GM04504 (cell line): ENCODE measurements at regions not wholly inside any gene's neighbourhood (a gene's known extent, or its start where the extent isn't known, plus 50 kb on each side); places are given as distances from the start of the nearest gene placed in this dataset.
"Not testable (repeated sequence)": the region's sequence is repeated elsewhere in the genome, so short reads cannot be mapped to it uniquely, and the experiment has no call there.

Source experiments
- DNase-seq: peaks from one replicate; pipeline ENCODE4 v3.0.0-alpha.2; 2012; ENCODE audit warnings: low read depth

DNA sequence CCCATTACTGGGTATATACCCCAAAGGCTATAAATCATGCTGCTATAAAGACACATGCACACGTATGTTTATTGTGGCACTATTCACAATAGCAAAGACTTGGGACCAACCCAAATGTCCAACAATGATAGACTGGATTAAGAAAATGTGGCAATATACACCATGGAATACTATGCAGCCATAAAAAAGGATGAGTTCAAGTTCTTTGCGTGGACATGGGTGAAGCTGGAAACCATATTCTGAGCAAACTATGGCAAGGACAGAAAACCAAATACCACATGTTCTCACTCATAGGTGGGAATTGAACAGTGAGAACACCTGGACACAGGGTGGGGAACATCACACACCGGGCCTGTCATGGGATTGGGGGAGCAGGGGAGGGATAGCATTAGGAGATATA is 54.4 kb upstream of the MUCL1 start:
- DNase-seq = not testable (repeated sequence)

DNA sequence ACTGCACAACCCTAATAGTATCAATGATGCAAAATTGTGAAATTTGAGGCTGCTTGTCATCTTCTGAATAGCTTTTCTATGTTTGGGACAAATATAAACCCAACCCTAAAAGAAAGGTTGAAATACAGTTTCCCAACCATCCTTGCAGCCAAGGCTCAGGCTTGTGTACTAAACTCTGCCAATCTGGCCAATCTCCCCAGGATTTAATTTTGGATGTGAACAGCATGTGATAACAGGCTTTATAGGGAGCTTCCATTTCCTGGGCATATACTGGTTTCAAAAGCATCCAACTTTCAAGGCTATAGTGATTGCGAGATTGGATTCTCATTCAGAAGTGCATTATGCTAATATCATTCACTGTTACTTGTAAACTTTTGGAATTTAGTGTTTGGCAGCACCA is 55.7 kb upstream of the MUCL1 start:
- no peak for DNase-seq

DNA sequence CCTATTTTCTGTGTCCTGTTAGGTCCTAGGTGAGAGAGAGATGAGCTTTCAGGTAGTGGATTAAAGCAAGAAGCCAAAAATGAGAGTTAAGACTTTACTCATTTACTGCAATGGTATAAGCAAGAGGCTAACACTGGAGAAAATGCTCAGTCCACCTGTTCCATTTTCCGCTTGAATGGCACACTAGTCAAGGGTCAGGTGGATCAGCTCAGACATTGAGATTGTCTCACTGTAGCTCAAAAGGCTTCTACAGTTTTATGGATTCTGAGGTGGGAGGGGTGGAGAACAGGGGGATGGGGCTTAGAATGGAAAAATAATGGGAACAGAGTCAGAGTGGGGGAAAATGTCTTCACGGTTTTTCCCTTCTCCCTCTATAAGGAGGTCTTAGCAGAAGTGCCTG is 57.3 kb upstream of the MUCL1 start:
- DNase-seq = no peak

DNA sequence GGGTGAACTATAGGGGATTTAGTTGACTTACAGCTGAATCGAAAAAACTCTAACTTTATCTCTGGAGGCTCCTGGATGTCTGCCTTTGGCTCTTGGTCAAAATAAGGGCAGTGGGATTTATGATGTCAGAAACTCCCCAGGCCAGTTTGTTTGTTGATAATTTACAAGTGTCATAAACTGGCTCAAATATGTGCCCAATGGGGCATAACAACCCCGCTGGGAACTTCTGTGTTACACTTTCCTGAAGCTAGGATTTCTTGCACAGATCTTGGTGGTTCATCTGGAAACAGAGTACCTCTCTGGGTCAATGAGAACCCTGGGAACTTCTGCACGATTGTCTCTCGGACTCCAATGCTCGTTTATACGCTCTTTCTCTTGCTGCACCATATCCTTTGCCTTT is 58.7 kb upstream of the MUCL1 start:
- no peak for DNase-seq

DNA sequence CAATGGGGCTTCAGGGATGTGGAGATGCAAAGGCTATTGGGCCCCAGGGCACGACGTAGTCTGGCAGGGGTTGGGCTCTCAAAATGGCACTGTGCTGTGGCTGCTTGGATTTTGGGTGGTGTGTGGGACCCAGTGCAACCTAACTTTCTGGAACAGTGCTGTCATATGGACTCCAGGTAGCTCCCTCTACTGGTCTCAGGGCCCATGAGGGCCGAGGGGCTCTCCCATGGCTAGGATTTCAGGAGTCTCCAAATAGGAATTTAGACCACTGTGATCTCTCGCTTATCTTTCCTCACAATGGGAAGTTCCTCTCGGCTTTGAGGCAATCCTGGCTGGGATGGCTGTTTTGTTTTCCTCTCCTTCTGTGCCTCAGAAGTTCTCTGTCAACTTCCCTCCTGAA is 68.2 kb upstream of the MUCL1 start:
- no peak for DNase-seq

DNA sequence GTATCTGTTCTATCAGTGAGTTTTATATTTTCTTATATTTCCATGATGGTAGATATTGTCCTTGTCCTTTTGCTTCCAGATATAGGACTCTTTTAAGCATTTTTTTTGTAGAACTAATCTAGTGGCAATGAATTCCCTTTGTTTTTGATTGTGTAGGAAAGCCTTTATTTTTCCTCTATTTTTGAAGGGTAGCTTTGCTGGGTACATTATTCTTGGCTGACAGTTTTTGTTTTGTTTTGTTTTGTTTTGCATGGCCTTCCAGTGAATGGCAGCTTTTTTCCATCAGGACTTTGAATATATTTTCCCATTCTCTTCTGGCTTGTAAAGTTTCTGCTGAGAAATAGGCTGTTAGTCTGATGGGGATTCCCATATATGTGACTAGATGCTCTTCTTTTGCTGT is 70.2 kb upstream of the MUCL1 start:
- DNase-seq = no peak

DNA sequence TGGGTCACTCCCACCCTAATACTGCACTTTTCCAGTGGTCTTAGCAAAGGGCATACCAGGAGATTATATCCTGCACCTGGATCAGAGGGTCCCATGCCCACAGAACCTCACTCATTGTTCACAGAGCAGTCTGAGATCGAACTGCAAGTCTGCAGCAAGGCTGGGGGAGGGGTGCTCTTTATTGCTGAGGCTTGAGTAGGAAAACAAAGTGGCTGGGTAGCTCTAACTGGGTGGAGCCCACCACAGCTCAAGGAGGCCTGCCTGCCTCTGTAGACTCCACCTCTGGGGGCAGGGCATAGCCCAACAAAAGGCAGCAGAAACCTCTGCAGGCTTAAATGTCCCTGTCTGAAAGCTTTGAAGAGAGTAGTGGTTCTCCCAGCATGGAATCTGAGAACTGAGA is 77.3 kb upstream of the MUCL1 start:
- not testable (repeated sequence) for DNase-seq

DNA sequence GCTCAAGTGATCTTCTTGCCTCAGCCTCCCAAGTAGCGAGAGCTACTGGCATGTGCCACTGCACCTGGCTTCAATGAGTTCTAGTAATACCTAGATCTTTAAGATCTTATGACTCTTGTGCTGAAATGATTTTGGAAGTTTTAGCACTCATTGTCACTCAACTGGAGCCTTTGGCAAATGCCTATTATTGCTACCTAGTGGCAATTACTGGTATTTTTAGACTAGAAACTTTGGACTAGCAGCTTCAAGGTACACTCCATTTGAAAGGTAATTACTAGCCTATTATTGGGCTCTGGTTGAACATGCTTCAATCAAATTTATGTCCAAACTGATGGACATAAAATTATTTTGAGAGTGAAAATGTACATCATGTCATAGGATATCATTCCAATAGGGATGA is 80.7 kb upstream of the MUCL1 start:
- no peak for DNase-seq

DNA sequence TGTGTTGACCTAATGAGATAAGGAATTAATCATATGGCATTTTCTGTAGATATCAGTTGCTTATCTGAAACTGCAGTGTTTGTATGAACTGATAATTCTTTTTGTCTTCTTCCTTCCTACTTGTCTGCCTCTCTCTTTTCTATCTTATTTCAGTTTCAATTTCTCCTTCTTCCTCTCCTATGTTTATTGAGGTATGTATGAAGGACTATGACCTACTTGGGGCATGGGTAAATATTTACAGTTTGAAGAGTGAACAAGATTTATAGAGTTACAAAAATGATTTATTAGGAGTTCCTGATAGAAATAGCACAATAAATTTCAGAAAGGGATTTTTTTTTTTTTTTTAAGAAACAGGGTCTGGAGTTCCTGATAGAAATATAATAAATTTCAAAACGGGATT is 88.7 kb upstream of the MUCL1 start:
- DNase-seq = no peak

DNA sequence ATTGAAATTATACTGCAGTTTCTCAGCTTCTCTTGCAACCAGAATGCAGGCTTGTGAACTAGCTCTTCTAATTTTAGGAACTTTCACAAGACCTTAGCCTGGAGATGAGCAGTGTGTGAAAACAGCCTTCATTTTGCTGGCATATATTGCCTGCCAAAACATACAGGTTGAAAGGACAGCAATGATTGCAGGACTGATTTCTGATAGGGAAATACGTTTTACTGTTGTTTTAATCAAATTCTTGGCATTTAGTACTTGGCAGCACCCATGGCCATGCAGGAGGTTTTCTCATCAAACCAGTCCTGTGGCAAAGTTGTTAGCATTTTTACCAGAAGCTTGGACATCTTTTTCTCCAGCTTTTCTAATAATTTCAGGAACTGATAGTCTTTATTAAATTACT is 91.9 kb upstream of the MUCL1 start:
- no peak for DNase-seq

DNA sequence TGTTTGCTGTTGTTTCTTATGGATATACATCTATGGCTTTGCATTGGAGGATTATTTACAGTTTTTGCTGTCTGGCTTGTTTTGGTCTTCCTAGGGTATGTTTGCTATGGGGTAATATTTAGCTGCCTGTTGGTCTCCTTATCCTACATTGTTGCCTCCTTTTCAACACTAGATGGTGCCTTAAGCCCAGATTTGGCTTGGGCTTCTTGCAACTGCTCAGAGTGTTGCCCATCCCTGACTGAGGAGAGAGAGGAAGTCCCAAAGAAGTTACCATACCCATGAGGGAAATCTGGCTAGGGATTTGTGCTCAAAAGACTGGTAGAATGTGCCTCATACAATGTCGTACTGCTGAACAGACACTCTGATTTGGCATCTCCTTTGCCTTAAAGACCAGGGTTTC is 94.6 kb upstream of the MUCL1 start:
- DNase-seq = peak; percentile 3

DNA sequence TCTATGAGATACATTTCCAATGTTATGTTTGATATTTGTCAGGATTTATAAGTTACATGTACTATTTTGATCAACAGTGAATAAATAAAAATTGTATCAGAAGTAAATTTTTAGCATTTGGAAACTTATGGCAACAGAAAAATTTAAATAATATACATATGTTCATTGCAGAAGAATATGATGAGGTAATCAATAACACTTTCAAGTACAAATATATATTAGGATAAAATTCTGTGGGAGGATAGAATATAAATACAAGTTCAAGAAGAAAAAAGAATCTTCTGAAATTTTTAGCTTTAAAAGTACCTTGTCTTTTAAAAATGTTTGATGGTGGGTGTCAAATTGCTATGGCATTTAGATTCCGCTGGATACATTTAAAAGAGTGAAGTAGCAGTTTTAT is 102.8 kb upstream of the MUCL1 start:
- DNase-seq = no peak

DNA sequence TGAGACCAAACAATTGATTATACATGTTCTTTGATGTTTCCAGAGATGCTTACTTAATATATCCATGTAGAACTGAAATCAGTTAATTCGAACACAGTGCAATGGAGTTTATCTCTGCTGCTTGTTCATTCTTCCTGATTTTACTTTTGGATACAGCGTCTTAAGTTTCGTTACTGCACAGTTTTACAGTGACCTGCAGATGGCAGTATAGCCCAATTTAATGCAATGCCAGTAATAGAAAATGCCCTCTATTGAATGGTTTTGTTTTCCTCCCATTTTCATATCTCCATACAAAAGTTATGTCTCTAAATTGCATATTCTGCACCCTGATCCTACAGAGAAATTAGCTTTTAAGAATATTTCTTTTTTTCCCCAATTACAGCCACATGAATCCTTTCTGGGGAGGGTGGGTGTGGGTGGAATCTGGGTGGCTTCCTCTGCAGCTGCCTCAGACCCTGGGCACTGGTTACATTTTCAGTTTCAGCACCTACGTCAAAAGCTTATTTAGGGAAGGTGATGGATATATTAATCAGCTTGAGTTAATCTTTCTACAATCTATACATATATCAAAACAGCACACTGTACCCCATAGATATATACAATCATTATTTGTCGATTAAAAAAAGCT is 101.1 kb upstream of the DCD start:
- no peak for DNase-seq

DNA sequence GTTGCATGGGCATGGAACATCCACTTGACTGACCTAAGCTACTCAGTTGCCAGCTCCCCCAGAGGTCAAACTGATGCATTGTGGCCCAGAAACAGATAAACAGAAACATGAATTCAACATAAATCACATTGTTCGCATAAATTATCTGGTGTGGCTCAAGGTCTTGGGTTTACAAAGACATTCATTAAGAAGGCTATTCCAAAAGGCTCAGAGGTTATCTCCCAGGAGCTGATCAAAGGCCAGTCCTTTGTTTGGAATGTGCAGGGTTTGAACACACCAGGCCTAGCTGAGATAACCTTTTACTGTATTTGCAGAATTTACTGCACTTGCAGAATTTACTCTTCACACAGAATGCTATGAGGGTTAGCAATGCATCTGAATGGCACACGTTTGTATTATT is 96.4 kb upstream of the DCD start:
- no peak for DNase-seq

DNA sequence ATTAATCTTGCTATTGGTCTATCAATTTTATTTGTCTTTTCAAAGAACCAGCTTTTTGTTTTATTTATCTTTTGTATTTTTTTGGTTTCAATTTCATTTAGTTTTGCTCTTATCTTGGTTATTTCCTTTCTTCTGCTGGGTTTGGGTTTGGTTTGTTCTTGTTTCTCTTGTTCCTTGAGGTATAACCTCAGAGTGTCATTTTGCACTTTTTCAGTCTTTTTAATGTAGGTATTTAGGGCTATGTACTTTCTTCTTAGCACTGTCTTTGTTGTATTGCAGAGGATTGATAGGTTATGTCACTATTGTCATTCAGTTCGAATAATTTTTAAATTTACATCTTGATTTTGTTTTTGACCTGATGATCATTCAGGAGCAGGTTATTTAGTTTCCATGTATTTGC is 92.7 kb upstream of the DCD start:
- no peak for DNase-seq

DNA sequence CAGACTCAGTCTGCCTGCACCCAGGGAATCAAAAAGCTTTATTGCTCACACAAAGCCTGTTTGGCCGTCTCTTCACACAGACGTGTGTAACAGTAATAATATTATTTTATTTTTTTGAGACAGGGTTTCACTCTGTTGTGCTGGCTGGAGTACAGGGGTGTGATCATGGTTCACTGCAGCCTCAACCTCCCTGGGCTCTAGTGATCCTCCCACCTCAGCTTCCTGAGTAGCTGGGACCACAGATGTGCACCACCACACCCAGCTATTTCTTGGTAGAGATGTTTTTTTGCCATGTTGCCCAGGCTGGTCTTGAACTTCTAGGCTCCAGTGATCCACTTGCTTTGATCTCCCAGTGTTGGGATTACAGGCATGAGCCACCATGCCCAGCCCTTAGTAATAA is 88.4 kb upstream of the DCD start:
- no peak for DNase-seq

DNA sequence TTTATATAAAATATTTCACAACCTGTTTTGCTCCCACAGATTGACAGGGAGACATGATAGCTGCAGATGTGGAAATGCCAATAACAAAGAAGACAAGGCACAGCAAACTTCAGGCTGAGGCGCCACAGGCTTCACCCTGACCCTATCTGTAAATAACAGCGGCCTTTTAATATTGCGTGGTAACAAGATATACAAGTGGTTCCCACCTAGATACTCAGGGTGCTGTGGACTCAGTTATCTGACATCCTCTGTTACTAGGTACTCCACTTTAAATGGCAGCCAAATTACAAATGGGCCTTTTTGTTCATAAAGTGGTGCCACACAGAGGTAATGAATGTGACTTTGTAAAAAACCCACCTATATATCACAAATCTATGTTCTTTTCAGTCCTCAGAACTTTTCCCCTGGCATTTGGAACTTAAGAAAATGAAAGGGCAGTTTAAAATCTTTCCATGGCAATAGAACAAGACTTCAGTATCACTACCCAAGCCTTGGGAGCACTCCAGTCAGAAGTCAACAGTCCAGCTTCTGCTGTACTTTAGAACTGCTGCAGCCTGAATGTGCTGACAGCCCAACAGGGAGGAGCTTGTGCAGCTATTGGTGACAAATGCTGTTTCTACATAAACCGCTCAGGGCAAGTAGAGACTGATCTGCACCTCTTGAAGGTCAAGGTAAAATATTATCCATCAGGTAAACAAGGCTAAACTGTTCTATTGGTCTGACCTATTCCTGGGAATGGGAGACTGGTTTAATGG is 86.2 kb upstream of the DCD start:
- no peak for DNase-seq

DNA sequence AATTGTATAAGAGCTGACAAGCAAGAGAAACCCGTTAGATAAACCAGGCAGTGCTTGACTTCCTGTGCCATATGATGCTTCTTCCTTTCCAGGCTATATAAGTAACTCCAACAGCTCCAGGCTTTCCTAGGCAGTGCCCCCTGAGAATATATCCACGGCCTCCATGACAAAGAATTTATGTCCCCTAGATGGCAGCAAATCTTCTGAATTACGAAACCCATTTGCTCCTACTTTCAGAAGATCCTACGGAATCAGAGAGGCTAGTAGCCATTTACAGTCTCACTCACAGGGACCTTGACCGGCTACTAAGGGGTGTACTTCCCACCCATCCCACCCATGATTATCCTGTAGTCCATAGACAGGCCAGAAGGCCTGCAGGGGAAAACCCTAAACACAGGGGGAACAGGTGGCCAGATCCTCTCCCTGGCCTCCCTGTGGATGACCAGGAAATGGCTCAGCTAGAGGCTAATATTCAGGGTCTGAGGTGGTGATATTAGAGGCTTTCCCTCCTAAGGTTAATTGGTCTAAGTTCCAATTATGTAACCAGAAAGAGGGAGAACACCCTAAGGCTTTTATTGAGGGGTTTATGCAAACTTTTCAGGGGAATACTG is 77.2 kb upstream of the DCD start:
- DNase-seq = no peak

DNA sequence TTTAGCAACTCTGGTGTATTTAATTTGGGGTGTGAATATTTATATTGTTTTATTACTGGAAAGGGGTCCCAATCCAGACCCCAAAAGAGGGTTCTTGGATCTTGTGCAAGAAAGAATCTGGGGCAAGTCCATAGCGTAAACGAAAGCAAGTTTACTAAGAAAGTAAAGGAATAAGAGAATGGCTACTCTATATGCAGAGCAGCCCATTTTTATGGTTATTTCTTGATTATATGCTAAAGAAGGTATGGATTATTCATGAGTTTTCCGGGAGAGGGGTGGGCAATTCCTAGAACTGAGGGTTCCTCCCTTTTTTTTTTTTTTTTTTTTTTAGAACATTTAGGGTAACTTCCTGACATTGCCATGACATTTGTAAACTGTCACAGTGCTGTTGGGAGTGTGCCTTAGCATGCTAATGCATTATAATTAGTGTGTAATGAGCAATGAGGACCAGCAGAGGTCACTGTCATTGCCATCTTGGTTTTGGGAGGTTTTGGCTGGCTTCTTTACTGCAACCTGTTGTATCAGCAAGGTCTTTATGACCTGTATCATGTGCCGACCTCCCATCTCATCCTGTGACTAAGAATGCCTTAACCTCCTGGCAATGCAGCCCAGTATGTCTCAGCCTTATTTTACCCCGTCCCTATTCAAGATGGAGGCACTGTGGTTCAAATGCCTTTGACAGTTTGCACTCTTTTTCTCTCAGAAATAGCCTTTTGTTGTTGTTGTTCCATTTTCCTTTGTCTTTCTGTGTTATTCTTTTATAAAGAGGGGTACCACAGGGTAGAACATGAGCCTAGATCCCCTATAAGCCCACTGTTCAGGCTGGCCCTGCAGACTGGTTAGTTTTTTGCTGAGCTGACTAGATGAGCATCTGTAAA is 75.5 kb upstream of the DCD start:
- DNase-seq = no peak

DNA sequence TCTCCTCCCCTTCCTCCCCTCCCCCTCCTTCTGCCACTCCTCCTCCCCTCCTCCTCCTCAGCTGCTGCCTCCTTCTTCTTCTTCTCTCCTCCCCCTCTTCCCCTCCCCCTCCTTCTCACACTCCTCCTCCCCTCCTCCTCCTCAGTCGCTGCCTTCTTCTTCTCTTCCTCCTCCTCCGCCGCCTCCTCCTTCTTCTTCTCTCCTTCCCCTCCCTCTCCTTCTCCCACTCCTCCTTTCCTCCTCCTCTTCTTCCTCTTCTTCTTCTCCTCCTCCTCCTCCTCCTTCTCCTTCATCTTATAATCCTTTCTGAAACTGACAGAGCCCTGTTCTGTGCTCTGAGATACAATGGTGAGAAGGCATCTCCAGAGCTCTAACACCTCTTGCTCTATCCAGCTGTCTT is 73.1 kb upstream of the DCD start:
- DNase-seq = no peak

DNA sequence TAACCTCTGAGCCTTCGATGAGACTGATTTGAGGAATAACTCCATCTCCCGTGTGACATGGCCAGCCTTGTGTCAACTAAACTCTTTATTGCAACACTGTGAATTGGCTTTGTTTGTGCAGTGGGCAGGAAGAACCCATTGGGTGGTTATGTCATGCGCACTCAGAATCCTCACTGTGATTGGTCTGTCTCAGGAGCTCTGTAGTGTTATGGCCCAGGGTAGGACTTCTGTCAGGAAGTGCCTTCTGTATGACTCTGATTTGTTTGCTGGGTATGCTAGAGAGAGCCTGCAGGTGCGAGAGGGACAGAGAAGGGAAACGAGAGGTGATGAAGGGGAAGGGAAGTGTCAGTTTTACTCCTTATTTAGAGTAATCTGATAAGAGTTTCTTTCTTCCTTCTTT is 71.5 kb upstream of the DCD start:
- DNase-seq = no peak

DNA sequence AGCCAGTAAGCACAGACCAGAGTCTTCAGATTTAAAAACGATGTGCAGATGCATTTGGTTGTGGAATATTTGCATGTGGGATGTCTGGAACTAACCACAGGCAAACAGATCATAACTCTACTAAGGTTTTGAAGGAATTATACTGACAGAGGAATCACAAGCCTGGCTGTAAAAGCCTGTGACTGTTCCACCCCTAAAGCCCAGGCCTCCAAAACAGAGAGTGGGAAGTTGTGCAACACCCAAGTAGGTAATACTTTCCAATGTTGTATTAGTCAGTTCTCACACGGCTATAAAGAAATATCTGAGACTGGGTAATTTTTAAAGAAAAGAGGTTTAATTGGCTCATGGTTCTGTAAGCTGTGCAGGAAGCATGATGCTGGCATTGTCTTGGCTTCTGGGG is 68.1 kb upstream of the DCD start:
- no peak for DNase-seq

DNA sequence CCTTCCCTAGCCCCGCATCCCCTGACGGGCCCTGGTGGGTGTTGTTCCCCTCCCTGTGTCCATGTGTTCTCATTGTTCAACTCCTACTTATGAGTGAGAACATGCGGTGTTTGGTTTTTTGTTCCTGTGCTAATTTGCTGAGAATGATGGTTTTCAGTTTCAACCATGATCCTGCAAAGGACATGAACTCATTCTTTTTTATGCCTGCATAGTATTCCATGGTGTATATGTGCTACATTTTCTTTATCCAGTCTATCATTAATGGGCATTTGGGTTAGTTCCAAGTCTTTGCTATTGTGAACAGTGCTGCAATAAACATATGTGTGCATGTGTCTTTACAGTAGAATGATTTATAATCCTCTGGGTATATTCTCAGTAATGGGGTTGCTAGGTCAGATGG is 65.7 kb upstream of the DCD start:
- not testable (repeated sequence) for DNase-seq
